HG03064 (cell line): ENCODE measurements at regions not wholly inside any gene's neighbourhood (a gene's known extent, or its start where the extent isn't known, plus 50 kb on each side); places are given as distances from the start of the nearest gene placed in this dataset.

ENCODE experiments used
- ATAC-seq: cut with Tn5 transposase; IDR thresholded peaks from one replicate; pipeline ENCODE4 v1.9.1; 2021; ENCODE audit warnings: low read depth; ENCODE audit not compliant: unreplicated experiment

DNA sequence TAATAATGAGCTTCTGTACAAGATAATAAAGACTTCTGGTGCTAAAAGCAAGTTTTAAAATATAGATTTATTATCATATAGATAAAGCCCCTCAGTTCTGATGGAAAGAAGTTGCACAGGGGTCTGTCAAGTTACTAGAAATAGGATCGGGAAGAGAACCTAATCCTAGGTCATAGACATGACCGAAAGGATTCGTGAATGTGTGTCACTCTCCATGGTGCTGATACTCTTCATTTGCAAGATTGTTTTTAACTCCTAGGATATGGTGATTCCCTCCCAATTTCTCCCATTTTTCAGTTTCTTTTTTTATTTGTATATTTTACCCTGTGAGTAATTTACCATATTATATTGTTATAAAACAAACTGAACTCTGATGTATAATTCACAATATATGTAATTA, 58.9 kb upstream of the CTNNA2 start:
- no peak for ATAC-seq

- no peak for ATAC-seq
These were observed 60.2 kb upstream of the CTNNA2 start for GRCh38 chr2:79452651-79453050.

DNA sequence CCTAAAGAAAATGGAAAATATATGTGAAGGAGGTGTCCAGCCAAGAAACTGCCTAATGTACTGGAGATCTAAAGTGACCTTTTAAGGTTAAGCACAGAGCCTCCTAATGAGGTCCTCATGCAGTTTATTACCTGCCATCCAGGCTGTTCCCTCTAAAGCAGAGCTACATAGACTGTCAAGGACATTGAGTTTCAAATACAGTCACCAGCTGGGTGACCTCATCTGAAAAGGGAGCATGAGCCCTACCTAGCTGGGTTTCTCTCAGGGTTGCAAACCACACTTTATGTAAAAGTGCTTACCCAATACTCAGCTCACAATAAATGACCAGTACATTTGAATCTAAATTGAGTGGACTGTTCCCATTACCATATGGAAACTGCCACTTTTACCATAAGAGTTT, 65.4 kb upstream of the CTNNA2 start:
- no peak for ATAC-seq

DNA sequence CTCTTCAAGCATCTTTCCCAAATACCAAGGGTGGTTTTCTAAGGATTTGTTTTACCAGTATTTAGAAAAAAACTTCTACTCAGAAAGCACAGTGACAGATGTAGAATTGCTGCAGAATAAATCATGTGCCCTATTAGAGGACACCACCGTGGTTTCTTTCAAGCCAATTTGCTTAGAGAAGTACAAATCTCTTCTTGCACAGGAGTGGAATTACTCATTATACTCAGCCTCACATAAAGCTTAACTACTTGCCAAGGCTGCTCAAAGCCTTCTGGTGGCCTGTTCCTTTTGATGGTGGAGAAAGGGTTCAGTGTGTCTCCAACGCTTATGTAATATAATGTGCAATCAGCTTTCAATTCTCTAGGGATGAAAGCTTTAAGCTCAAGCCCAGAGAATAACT, 66.5 kb upstream of the CTNNA2 start:
- ATAC-seq = no peak

DNA sequence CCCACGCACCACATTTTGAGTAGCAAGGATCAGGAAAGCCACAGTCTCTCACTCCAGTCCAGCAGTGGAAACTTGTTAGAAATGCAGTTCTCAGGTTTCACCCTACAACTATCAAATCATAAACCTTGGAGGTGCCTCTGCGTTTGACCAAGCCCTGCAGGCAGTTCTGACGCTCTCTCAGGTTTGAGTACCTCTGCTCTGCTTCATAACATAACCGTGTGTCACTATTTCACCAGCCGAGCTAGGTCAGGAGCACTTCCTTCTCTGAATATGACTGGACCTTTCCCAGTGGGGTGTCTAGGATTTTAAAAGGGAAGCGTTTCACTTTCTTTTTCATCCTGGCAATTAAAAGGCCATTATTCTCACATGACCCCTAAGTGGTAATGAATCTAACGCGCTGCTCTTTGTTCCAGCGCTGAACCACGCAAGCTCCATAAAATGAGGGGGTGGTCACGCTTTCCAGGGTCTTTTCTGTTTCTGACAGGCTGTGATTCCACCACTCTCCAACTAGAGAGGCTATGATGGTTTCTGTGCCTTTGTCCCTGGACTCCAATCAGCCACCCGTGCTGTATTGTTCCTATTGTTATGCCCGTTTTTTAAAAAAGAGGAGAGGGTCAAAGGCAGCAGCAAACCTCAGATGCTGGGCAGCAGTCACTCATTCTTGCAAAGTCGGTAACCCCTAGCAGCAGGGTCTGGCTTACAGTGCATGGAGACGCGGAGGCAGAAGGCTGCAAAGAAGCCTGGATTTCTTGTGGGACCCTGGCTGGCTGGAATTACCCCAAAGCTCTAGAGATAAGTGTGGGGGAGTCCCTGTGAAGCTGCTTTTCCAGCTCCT, 75.2 kb upstream of the CTNNA2 start:
- no peak for ATAC-seq

DNA sequence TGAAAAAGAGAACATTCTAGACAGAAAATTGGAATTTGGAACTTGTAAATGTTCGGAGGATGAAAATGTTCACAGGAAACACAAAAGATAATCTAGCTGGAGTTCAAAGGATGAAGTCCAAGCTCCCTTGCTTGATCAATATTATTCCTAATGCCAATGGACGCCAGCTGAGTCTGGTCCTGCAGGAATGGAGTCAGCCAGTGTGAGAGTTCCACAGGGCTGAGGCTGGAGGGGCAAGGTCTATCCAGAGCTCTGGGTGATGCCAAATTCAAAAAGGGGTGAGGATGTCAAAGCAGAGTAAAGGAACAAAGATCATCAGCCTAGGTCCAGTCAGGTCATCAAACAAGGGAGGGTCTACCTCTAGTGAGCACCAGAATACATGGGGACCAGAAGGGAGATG, 78.5 kb upstream of the CTNNA2 start:
- ATAC-seq = no peak

- no peak for ATAC-seq
These were observed 80.1 kb upstream of the CTNNA2 start for GRCh38 chr2:79432731-79433146.

GRCh38 chr2:79428745-79429144, 84.1 kb upstream of the CTNNA2 start:
- no peak for ATAC-seq

- ATAC-seq = no peak
These were observed 98.2 kb upstream of the CTNNA2 start for GRCh38 chr2:79414690-79415089.

DNA sequence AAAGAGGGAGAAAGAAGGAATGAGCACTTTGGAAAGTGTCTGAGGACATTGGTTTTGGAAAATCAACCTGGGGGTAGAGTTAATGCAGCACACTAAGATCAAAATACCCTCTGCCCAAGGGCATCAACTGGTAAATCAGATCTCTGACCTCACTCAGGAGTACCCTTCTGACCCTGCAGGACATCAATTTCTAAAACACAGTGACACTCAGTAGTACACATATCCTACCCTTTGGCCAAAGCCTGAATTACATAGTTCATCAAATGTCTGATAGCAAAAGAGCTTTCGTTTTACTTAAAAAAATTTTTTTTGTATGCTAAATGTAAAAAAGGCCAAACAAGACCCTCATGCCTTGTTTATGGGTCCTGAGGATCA, 118.4 kb upstream of the CTNNA2 start:
- no peak for ATAC-seq

GRCh38 chr2:79393806-79394484, 118.9 kb upstream of the CTNNA2 start:
- ATAC-seq = no peak

DNA sequence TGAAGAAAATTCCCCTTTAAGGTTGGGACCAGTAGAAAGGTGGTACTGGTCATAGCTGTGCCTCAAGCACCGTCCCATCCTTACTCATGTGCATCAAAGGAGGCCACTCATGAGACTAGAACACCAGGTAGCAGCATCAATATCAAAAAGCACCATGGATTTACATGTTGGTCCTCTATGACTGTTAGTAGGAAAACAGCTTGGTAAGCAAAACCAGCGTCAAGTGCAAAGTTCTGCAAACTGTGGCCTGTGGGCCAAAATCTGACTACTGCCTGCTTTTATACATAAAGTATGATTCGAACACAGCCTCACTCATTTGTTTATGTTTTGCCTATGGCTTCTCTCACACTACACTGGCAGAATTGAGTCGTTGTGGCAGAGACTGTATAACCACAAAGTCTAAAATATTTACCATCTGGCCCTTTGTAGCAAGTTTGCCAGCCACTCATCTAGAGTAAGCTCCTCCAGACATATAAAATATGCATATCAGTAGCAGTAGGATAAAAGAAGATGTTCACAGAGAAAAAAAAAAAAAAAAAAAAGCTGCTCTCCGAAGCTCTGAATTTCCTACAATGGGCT, 119.7 kb upstream of the CTNNA2 start:
- ATAC-seq = no peak

DNA sequence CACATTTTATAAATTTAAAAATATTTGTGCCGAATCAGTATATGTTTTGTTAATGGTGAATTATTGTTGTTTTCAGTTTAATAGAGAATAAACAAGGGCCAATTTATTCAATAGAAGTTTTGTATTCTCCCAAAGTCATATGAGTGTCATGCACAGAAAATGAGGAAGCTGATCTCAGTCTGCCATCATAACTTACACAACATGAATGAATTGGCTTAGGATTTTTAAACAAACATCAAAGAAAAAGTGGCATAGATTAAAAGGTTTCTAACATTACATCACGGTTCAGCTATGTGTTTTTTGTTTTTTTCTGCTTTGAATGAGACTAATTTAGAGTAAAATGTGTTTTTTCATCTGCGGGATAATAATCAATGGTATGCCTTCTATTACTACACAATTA, 123.4 kb upstream of the CTNNA2 start:
- ATAC-seq = no peak

DNA sequence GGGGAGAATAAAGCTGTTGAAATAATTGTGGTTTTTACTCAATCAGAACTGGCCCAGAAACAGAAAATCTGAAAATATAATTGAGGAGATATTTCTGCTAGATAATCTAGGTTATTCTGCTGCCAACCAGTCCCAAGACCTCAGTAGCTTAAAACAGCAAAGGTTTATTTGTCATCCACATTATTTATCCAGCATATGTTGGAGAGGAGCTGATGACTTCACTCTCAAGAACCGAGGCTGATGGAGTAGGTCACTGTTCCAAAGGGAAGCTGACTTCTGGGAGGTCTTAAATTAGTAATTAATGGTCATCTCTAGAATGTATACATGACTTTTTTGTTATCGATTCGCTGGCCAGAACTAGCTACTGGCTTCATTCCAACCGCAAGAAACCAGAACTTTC, 124.8 kb upstream of the CTNNA2 start:
- no peak for ATAC-seq

- ATAC-seq = no peak
These were observed 125.4 kb upstream of the CTNNA2 start for GRCh38 chr2:79387431-79387830.

DNA sequence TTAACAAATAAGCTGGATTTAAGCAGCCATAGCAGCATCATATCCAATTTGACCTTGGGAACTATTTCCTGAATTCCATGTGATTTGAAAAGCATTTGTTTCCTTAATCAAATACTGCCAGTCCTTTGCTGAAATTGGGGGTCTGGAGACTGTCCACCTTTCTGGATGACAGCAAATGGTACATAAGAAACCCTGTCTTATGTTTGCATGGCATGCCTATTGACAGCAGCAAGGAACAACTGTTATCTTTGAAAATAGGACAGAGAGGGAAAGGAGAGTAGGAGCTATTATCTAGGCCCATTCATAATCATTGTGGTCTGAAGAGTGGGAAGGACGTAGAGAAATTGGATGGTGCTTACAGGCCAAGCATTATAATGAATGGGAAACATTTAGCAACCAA, 129.2 kb upstream of the CTNNA2 start:
- ATAC-seq = no peak

DNA sequence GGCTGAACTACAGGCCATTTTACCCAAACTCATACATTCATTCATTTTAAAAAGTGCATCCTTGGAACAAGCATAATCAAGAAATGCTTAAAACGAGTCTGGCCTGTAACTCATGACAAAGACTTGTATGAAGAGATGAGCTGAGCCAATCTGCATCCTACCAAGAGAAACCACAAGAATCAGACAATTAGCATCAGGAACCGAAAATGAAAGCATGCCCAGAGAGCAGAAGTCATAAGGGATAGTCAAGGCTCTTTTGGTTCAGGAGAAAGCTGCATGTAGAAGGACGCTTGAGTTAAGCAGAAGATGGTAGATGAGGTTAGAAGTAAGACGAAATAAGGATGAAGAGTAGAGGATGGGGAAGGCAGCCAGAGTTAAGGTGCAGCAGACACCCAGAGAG, 137.0 kb upstream of the CTNNA2 start:
- ATAC-seq = no peak

DNA sequence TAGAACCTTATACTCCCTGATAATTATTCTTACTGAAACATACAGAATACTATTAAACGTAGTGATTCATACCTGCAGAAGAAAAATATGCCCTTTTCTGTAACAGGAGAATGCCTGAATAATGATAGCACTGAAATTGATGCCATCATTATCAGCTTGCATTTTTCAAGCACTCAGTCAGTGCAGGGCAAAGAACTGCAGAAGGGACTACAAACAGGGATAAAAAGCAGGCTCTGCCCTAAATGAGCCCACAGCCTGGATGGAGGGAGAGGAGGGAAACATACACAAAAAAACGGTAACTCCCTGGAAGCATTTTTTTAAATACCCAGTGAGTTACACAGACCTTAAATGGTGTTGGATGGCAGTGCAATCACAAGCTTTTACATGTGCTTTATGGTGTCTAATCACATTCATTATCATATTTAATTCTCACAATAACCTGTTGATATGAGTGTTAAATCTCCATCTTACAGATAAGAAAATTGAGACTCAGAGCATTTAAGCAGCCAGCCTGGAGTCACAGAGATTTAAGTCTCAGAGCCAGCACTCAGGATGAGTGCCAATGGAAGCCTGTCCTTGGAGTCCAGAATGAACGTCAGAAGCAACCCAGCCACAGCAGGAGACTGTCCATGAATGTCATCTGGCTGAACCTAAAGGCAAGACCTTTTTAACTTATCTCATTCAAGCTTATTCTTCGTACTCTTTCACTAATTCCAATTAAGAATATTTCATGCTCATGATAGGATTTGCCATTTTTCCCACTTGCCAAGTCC, 139.3 kb upstream of the CTNNA2 start:
- no peak for ATAC-seq

DNA sequence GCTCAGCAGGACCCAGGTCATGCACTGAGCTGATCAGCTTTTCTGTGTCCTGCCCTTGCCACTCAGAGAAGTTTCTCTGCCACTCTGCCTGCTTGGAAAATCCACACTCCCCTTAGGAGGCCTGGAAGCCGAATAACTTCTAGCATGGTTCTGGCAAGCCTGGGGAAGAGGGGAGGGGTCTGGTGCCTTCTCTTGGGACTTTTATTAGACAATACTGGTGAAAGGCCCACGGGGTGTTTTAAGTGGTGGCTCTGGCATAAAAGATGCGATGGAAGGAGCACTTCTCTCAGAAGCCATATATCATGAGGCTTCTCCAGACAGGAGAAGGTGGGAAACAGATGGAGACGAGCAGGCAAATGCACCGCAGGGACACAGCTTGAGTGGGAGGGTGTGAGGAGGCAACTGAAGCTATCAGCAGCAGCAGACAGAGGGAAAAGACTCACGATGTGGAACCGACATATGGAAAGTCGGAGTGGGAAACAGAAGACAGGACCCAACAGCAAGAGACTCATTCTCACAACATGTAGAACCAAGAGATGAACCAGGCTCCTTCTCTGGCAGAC, 141.8 kb upstream of the CTNNA2 start:
- no peak for ATAC-seq

GRCh38 chr2:79369127-79369526, 143.7 kb upstream of the CTNNA2 start:
- ATAC-seq = no peak

- no peak for ATAC-seq
These were observed 144.7 kb upstream of the CTNNA2 start for GRCh38 chr2:79368116-79368630.
